ENCODE measurements at regions not wholly inside any gene's neighbourhood (a gene's known extent, or its start where the extent isn't known, plus 50 kb on each side); places are given as distances from the start of the nearest gene placed in this dataset.

DNA sequence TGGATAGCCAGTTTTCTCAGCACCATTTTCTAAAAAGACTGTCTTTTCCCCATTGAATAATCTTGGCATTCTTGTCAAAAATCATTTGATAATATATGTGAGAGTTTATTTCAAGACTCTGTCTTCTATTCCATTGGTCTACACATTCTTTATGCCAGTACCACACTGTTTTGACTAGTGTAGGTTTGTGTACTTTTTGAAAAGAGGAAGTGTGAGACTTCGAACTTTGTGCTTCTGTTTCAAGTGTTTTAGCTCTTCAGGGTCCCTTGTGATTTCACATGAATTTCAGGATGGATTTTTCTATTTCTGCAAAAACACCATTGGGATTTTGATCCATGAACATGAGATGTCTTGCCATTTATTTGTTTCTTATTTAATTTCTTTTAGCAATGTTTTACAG lies 78.5 kb upstream of the ALDH1A1 start:
- no peaks in the 10 kb centered on the region for H3K36me3 ChIP-seq (ENCODE audit: insufficient read depth, low read length)
- no peak overlapping the region for H3K4me3 ChIP-seq (ENCODE audit: low read length, poor library complexity, severe bottlenecking)
- H3K4me1 ChIP-seq (ENCODE audit: insufficient read depth, low read length, poor library complexity, severe bottlenecking) = no peaks in the 10 kb centered on the region
- no peaks in the 10 kb centered on the region for H4K20me1 ChIP-seq (ENCODE audit: insufficient read depth, low read length, poor library complexity, severe bottlenecking)
- H2AFZ ChIP-seq (ENCODE audit: low read length) = peak overlapping the region; percentile 36; the same call in 1 of the 2 replicates
- H3K9me3 ChIP-seq (ENCODE audit: insufficient read depth, low read depth, low read length) = no peaks in the 10 kb centered on the region
- H3K9ac ChIP-seq (ENCODE audit: low read depth, low read length, poor library complexity, severe bottlenecking) = no peak overlapping the region
- no peaks in the 10 kb centered on the region for H3F3A ChIP-seq (ENCODE audit: low read depth)
- H3K4me2 ChIP-seq (ENCODE audit: low read depth, low read length, poor library complexity, severe bottlenecking) = no peak overlapping the region
- no peak for TF ChIP-seq EZH2phosphoT487 (IDR thresholded peaks at IDR 0.05; ENCODE audit: borderline replicate concordance)
- TF ChIP-seq, protein P1, sequence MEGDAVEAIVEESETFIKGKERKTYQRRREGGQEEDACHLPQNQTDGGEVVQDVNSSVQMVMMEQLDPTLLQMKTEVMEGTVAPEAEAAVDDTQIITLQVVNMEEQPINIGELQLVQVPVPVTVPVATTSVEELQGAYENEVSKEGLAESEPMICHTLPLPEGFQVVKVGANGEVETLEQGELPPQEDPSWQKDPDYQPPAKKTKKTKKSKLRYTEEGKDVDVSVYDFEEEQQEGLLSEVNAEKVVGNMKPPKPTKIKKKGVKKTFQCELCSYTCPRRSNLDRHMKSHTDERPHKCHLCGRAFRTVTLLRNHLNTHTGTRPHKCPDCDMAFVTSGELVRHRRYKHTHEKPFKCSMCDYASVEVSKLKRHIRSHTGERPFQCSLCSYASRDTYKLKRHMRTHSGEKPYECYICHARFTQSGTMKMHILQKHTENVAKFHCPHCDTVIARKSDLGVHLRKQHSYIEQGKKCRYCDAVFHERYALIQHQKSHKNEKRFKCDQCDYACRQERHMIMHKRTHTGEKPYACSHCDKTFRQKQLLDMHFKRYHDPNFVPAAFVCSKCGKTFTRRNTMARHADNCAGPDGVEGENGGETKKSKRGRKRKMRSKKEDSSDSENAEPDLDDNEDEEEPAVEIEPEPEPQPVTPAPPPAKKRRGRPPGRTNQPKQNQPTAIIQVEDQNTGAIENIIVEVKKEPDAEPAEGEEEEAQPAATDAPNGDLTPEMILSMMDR (conservative IDR thresholded peaks at IDR 0.05; ENCODE audit: low read length) = no peak
- H3K27me3 ChIP-seq (ENCODE audit: insufficient read depth, low read length, poor library complexity, severe bottlenecking) = no peaks in the 10 kb centered on the region
- no peaks in the 10 kb centered on the region for H3K79me2 ChIP-seq (ENCODE audit: insufficient read depth, low read length)
- H3K9me2 ChIP-seq (replicated peaks; ENCODE audit: low read depth, low read length) = no peaks in the 10 kb centered on the region

DNA sequence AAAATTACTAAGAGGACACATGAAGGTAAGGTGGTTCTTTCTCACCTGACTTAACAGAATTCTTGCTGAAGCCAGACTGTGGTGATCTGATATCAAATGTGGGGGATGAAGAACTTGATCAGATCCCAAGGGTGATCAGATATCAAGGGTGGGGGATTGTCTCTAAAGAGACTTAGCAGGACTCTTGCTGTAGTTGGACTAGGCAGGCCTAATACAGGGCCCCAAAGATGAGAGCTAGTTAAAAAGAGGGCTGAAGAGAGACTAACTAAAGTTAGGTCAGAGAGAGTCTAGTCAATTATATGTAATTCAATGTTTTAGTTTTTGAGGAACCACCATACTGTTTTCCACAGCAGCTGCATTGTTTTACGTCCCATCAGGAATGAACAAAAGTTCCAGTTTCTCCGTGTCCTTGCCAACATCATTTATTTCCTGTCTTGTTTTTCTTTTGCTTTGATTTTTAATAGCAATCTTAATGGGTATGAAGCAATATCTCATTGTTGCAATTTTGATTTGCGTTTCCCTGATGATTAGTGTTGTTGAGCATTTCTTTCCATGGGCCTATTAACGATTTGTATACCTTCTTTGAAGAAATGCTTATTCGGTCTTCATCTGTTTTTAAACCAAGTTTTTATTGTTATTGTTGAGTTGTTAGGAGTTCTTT lies 77.6 kb upstream of the ALDH1A1 start:
- no peaks in the 10 kb centered on the region for H3K9me3 ChIP-seq (ENCODE audit: insufficient read depth, low read depth, low read length)
- no peaks in the 10 kb centered on the region for H4K20me1 ChIP-seq (ENCODE audit: insufficient read depth, low read length, poor library complexity, severe bottlenecking)
- H3K9me2 ChIP-seq (replicated peaks; ENCODE audit: low read depth, low read length) = no peaks in the 10 kb centered on the region
- no peak overlapping the region for H3K4me3 ChIP-seq (ENCODE audit: low read length, poor library complexity, severe bottlenecking)
- no peaks in the 10 kb centered on the region for H3K79me2 ChIP-seq (ENCODE audit: insufficient read depth, low read length)
- TF ChIP-seq, protein P1 (conservative IDR thresholded peaks at IDR 0.05; ENCODE audit: low read length) = no peak
- no peak for TF ChIP-seq EZH2phosphoT487 (IDR thresholded peaks at IDR 0.05; ENCODE audit: borderline replicate concordance)
- no peaks in the 10 kb centered on the region for H3K36me3 ChIP-seq (ENCODE audit: insufficient read depth, low read length)
- no peaks in the 10 kb centered on the region for H3K27me3 ChIP-seq (ENCODE audit: insufficient read depth, low read length, poor library complexity, severe bottlenecking)
- H3K4me2 ChIP-seq (ENCODE audit: low read depth, low read length, poor library complexity, severe bottlenecking) = no peak overlapping the region
- H3F3A ChIP-seq (ENCODE audit: low read depth) = no peaks in the 10 kb centered on the region
- H3K4me1 ChIP-seq (ENCODE audit: insufficient read depth, low read length, poor library complexity, severe bottlenecking) = no peaks in the 10 kb centered on the region
- peak overlapping the region; percentile 57; the same call in 1 of the 2 replicates for H2AFZ ChIP-seq (ENCODE audit: low read length)
- H3K9ac ChIP-seq (ENCODE audit: low read depth, low read length, poor library complexity, severe bottlenecking) = no peak overlapping the region

DNA sequence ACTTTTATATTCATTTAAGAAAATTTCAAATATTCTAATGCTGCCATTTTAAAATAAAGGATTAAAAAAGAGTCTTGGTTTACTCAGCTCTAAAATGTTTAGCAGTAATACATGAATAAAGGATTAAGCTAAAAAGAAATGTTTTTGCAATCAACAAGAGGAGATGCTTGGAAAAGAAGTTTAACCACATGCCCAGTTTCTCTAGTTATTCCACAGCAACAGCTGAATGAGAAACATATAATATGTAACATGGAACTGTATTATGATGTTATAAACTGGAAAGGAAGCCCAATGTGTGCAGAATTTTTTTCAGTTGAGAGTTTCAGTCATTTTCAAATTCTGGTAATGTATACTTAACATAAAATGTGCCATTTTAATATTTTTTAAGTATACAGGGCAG lies 76.5 kb upstream of the ALDH1A1 start:
- no peak for TF ChIP-seq EZH2phosphoT487 (IDR thresholded peaks at IDR 0.05; ENCODE audit: borderline replicate concordance)
- TF ChIP-seq, protein P1 (conservative IDR thresholded peaks at IDR 0.05; ENCODE audit: low read length) = no peak
- no peaks in the 10 kb centered on the region for H3K9me3 ChIP-seq (ENCODE audit: insufficient read depth, low read depth, low read length)
- no peaks in the 10 kb centered on the region for H3K9me2 ChIP-seq (replicated peaks; ENCODE audit: low read depth, low read length)
- H3K27me3 ChIP-seq (ENCODE audit: insufficient read depth, low read length, poor library complexity, severe bottlenecking) = no peaks in the 10 kb centered on the region
- no peak overlapping the region for H2AFZ ChIP-seq (ENCODE audit: low read length)
- H3F3A ChIP-seq (ENCODE audit: low read depth) = no peaks in the 10 kb centered on the region
- no peak overlapping the region for H3K9ac ChIP-seq (ENCODE audit: low read depth, low read length, poor library complexity, severe bottlenecking)
- no peaks in the 10 kb centered on the region for H3K4me1 ChIP-seq (ENCODE audit: insufficient read depth, low read length, poor library complexity, severe bottlenecking)
- H3K4me2 ChIP-seq (ENCODE audit: low read depth, low read length, poor library complexity, severe bottlenecking) = no peak overlapping the region
- no peaks in the 10 kb centered on the region for H4K20me1 ChIP-seq (ENCODE audit: insufficient read depth, low read length, poor library complexity, severe bottlenecking)
- H3K79me2 ChIP-seq (ENCODE audit: insufficient read depth, low read length) = no peaks in the 10 kb centered on the region
- H3K36me3 ChIP-seq (ENCODE audit: insufficient read depth, low read length) = no peaks in the 10 kb centered on the region
- H3K4me3 ChIP-seq (ENCODE audit: low read length, poor library complexity, severe bottlenecking) = no peak overlapping the region

All from Loucy (cell line).